ENCODE measurements at regions not wholly inside any gene's neighbourhood (a gene's known extent, or its start where the extent isn't known, plus 50 kb on each side); places are given as distances from the start of the nearest gene placed in this dataset.

- TF ChIP-seq CTCF (IDR thresholded peaks at IDR 0.05; ENCODE audit: low read depth, low read length) (no peak), POLR2A (IDR thresholded peaks at IDR 0.05; ENCODE audit: extremely low read depth, insufficient read length) (no peak)
These were observed 54.2 kb downstream of the CRPPA start for GRCh38 chr7:16367115-16367514.

All from NB4 (cell line).